UCSD-AML1 (cell line): ENCODE measurements at regions not wholly inside any gene's neighbourhood (a gene's known extent, or its start where the extent isn't known, plus 50 kb on each side); places are given as distances from the start of the nearest gene placed in this dataset.

Source experiments
- DNase-seq: peaks from one replicate; lab custom pipeline; 2025; ENCODE audit not compliant: unreplicated experiment; lab: John Stamatoyannopoulos, UW

GRCh38 chr13:74084375-74084935, 49.7 kb downstream of the KLF12 start:
- no peak for DNase-seq

GRCh38 chr13:74082741-74083160, 51.5 kb downstream of the KLF12 start:
- DNase-seq = no peak

- DNase-seq = no peak
These were observed 53.4 kb downstream of the KLF12 start for GRCh38 chr13:74080762-74081161.

GRCh38 chr13:74077792-74078191, 56.4 kb downstream of the KLF12 start:
- no peak for DNase-seq

- no peak for DNase-seq
These were observed 56.8 kb downstream of the KLF12 start for GRCh38 chr13:74077375-74077774.

- no peak for DNase-seq
These were observed 59.5 kb downstream of the KLF12 start for GRCh38 chr13:74074723-74075122.

GRCh38 chr13:74073274-74073673, 60.9 kb downstream of the KLF12 start:
- no peak for DNase-seq

GRCh38 chr13:74070513-74070912, 63.7 kb downstream of the KLF12 start:
- DNase-seq = no peak

GRCh38 chr13:74070065-74070464, 64.1 kb downstream of the KLF12 start:
- DNase-seq = no peak

GRCh38 chr13:74068471-74068870, 65.7 kb downstream of the KLF12 start:
- no peak for DNase-seq

GRCh38 chr13:74067818-74068217, 66.4 kb downstream of the KLF12 start:
- no peak for DNase-seq

GRCh38 chr13:74066937-74067336, 67.3 kb downstream of the KLF12 start:
- DNase-seq = no peak

GRCh38 chr13:74064805-74065312, 69.3 kb downstream of the KLF12 start:
- no peak for DNase-seq

GRCh38 chr13:74063533-74064100, 70.6 kb downstream of the KLF12 start:
- DNase-seq = no peak

- no peak for DNase-seq
These were observed 71.3 kb downstream of the KLF12 start for GRCh38 chr13:74062933-74063332.

- no peak for DNase-seq
These were observed 72.1 kb downstream of the KLF12 start for GRCh38 chr13:74061926-74062595.

GRCh38 chr13:74056801-74057542, 77.2 kb downstream of the KLF12 start:
- DNase-seq = no peak

- no peak for DNase-seq
These were observed 81.7 kb downstream of the KLF12 start for GRCh38 chr13:74052402-74052928.

GRCh38 chr13:74048756-74049155, 85.4 kb downstream of the KLF12 start:
- DNase-seq = no peak

GRCh38 chr13:74047931-74048600, 86.1 kb downstream of the KLF12 start:
- DNase-seq = no peak

GRCh38 chr13:74046431-74046830, 87.8 kb downstream of the KLF12 start:
- no peak for DNase-seq
